ACC112 (cell line): ENCODE measurements at regions not wholly inside any gene's neighbourhood (a gene's known extent, or its start where the extent isn't known, plus 50 kb on each side); places are given as distances from the start of the nearest gene placed in this dataset.

ENCODE experiments used
- H2AFZ ChIP-seq: fragments of 200-600 bp; sonication (generic); one replicate; pipeline ENCODE4 v1.6.0; 2017; ENCODE audit warnings: antibody characterized with exemption, low read length; ENCODE audit not compliant: unreplicated experiment
- H3K27ac ChIP-seq: fragments of 200-600 bp; sonication (generic); 2 replicates; pipeline ENCODE4 v1.5.1; 2014; ENCODE audit warnings: low read depth, mild to moderate bottlenecking, antibody characterized with exemption, low read length, moderate library complexity
- H3K27me3 ChIP-seq: fragments of 200-600 bp; sonication (generic); 2 replicates; pipeline ENCODE4 v1.6.1; 2014; ENCODE audit warnings: mild to moderate bottlenecking, antibody characterized with exemption, low read length, moderate library complexity, mixed read lengths; ENCODE audit not compliant: insufficient read depth
- H3K36me3 ChIP-seq: fragments of 200-600 bp; sonication (generic); 2 replicates; pipeline ENCODE4 v1.6.1; 2016; ENCODE audit warnings: mild to moderate bottlenecking, antibody characterized with exemption, low read length, moderate library complexity, mixed read lengths; ENCODE audit not compliant: insufficient read depth
- H3K4me1 ChIP-seq: fragments of 200-600 bp; sonication (generic); one replicate; pipeline ENCODE4 v1.6.1; 2016; ENCODE audit warnings: low read length, mixed read lengths; ENCODE audit not compliant: insufficient read depth, unreplicated experiment, control insufficient read depth
- H3K4me3 ChIP-seq: fragments of 200-600 bp; sonication (generic); 2 replicates; pipeline ENCODE4 v1.5.1; 2014; ENCODE audit warnings: mild to moderate bottlenecking, low read depth, low read length
- H3K79me2 ChIP-seq: fragments of 200-600 bp; sonication (generic); one replicate; pipeline ENCODE4 v1.6.0; 2016; ENCODE audit warnings: low read length; ENCODE audit not compliant: control insufficient read depth, unreplicated experiment, insufficient read depth

- Histone ChIP-seq H3K79me2 (no peaks in the 10 kb centered on the region), H3K36me3 (no peaks in the 10 kb centered on the region), H3K4me3 (no peak overlapping the region), H2AFZ (no peak overlapping the region), H3K27me3 (no peaks in the 10 kb centered on the region), H3K27ac (no peak overlapping the region), H3K4me1 (no peaks in the 10 kb centered on the region)
Measured at GRCh38 chr2:16121231-16121985, 181.1 kb downstream of the MYCN start.

GRCh38 chr2:16120591-16121180, 180.3 kb downstream of the MYCN start:
- no peaks in the 10 kb centered on the region for H3K36me3 ChIP-seq
- H2AFZ ChIP-seq, result no peak overlapping the region
- no peaks in the 10 kb centered on the region for H3K79me2 ChIP-seq
- H3K4me3 ChIP-seq, result no peak overlapping the region
- H3K27me3 ChIP-seq, result no peaks in the 10 kb centered on the region
- H3K27ac ChIP-seq, result no peak overlapping the region
- no peaks in the 10 kb centered on the region for H3K4me1 ChIP-seq

GRCh38 chr2:16119741-16120140, 179.4 kb downstream of the MYCN start:
- Histone ChIP-seq H2AFZ (no peak overlapping the region), H3K27me3 (no peaks in the 10 kb centered on the region), H3K36me3 (no peaks in the 10 kb centered on the region), H3K4me1 (no peaks in the 10 kb centered on the region), H3K4me3 (no peak overlapping the region), H3K27ac (no peak overlapping the region), H3K79me2 (no peaks in the 10 kb centered on the region)

- Histone ChIP-seq H3K4me1 (no peaks in the 10 kb centered on the region), H3K27ac (no peak overlapping the region), H3K79me2 (no peaks in the 10 kb centered on the region), H3K36me3 (no peaks in the 10 kb centered on the region), H3K27me3 (no peaks in the 10 kb centered on the region), H2AFZ (no peak overlapping the region), H3K4me3 (no peak overlapping the region)
Measured at GRCh38 chr2:16118611-16119590, 178.6 kb downstream of the MYCN start.

GRCh38 chr2:16117791-16118610, 177.7 kb downstream of the MYCN start:
- no peaks in the 10 kb centered on the region for H3K36me3 ChIP-seq
- no peaks in the 10 kb centered on the region for H3K4me1 ChIP-seq
- no peak overlapping the region for H3K27ac ChIP-seq
- no peaks in the 10 kb centered on the region for H3K79me2 ChIP-seq
- H3K27me3 ChIP-seq, result no peaks in the 10 kb centered on the region
- H3K4me3 ChIP-seq, result no peak overlapping the region
- no peak overlapping the region for H2AFZ ChIP-seq

- Histone ChIP-seq H3K36me3 (no peaks in the 10 kb centered on the region), H3K79me2 (no peaks in the 10 kb centered on the region), H3K4me3 (no peak overlapping the region), H3K27ac (no peak overlapping the region), H3K27me3 (no peaks in the 10 kb centered on the region), H2AFZ (no peak overlapping the region), H3K4me1 (no peaks in the 10 kb centered on the region)
Measured at GRCh38 chr2:16117021-16117700, 176.8 kb downstream of the MYCN start.

- Histone ChIP-seq H2AFZ (no peak overlapping the region), H3K79me2 (no peaks in the 10 kb centered on the region), H3K27ac (no peak overlapping the region), H3K27me3 (no peaks in the 10 kb centered on the region), H3K4me3 (no peak overlapping the region), H3K4me1 (no peaks in the 10 kb centered on the region), H3K36me3 (no peaks in the 10 kb centered on the region)
Measured at GRCh38 chr2:16115881-16116830, 175.8 kb downstream of the MYCN start.

- Histone ChIP-seq H3K27me3 (no peaks in the 10 kb centered on the region), H3K4me3 (no peak overlapping the region), H3K36me3 (no peaks in the 10 kb centered on the region), H2AFZ (no peak overlapping the region), H3K4me1 (no peaks in the 10 kb centered on the region), H3K79me2 (no peaks in the 10 kb centered on the region), H3K27ac (no peak overlapping the region)
Measured at GRCh38 chr2:16115291-16115690, 174.9 kb downstream of the MYCN start.

- Histone ChIP-seq H3K27ac (no peak overlapping the region), H3K79me2 (no peaks in the 10 kb centered on the region), H3K4me3 (no peak overlapping the region), H3K27me3 (no peaks in the 10 kb centered on the region), H3K4me1 (no peaks in the 10 kb centered on the region), H2AFZ (no peak overlapping the region), H3K36me3 (no peaks in the 10 kb centered on the region)
Measured at GRCh38 chr2:16114836-16115235, 174.5 kb downstream of the MYCN start.
